MCF 10A (cell line): ENCODE measurements at regions not wholly inside any gene's neighbourhood (a gene's known extent, or its start where the extent isn't known, plus 50 kb on each side); places are given as distances from the start of the nearest gene placed in this dataset.

Source experiments
- BruUV-seq: library from RNA; stranded (reverse); fragments of 400-500 nt; replicated peaks from 2 replicates; lab custom pipeline; 2021; lab: Mats Ljungman, UMichigan
- CTCF ChIA-PET: fragments of 300-600 bp; sonication (Branson Sonifier 250); formaldehyde crosslinking; extraction: SDS; loops from one replicate; lab custom pipeline; 2021; ENCODE audit warnings: antibody characterized with exemption, inconsistent platforms; lab: Yijun Ruan, JAX
- POLR2A ChIA-PET: fragments of 300-600, 350-650 bp; sonication (Branson Sonifier 250); formaldehyde crosslinking; extraction: SDS; loops from one replicate; lab custom pipeline; 2020; ENCODE audit warnings: antibody characterized with exemption, inconsistent platforms; lab: Yijun Ruan, JAX
- DNase-seq: peaks from one replicate; pipeline ENCODE4 v3.0.0-alpha.2; 2018; ENCODE audit not compliant: unreplicated experiment
- H3K27ac Mint-ChIP-seq: one replicate; pipeline ENCODE4 v1.8.0; 2022; ENCODE audit warnings: mild to moderate bottlenecking, low read depth, mixed read lengths; ENCODE audit not compliant: unreplicated experiment
- H3K27me3 Mint-ChIP-seq: one replicate; pipeline ENCODE4 v1.8.0; 2022; ENCODE audit warnings: mixed read lengths; ENCODE audit not compliant: insufficient read depth, unreplicated experiment
- H3K36me3 Mint-ChIP-seq: one replicate; pipeline ENCODE4 v1.8.0; 2022; ENCODE audit warnings: mild to moderate bottlenecking, moderate library complexity, mixed read lengths; ENCODE audit not compliant: insufficient read depth, unreplicated experiment
- H3K4me1 Mint-ChIP-seq: one replicate; pipeline ENCODE4 v1.8.0; 2022; ENCODE audit warnings: mixed read lengths; ENCODE audit not compliant: insufficient read depth, unreplicated experiment
- H3K4me3 Mint-ChIP-seq: one replicate; pipeline ENCODE4 v1.8.0; 2022; ENCODE audit warnings: mild to moderate bottlenecking, moderate library complexity, mixed read lengths; ENCODE audit not compliant: unreplicated experiment
- H3K9me3 Mint-ChIP-seq: one replicate; pipeline ENCODE4 v1.8.0; 2022; ENCODE audit warnings: mixed read lengths; ENCODE audit not compliant: unreplicated experiment
- CTCF ChIP-seq: fragments of 200-600 bp; IDR thresholded peaks from one replicate; pipeline ENCODE4 v1.8.0; 2022; ENCODE audit warnings: antibody characterized with exemption, mild to moderate bottlenecking; ENCODE audit not compliant: unreplicated experiment
- intact Hi-C: fragments of 100-400 bp; cut with micrococcal nuclease; formaldehyde crosslinking; loops from 2 replicates; pipeline ENCODE4 v1.14.1; 2022

DNA sequence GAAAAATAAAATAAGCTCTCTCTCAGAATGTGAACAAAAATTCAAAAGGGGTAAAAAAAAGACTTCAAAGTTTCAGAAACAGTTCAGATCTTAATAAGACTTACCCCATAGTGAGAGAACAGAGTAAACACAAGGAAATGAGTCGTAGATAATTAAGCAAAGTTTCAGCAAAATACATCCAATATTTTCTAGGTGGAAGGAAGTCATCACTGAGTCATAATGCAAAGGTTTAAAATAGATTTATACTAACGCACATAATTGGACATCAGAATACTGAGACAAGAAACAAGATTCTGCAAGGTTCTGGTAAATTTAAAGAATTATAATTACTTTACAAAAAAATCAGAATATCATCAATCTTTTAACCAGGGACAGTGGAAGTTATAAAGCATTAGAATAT, 1370.7 kb upstream of the ATXN8OS start:
- peak; percentile 8 for DNase-seq
- Mint-ChIP-seq H3K4me1 (no peaks in the 10 kb centered on the region), H3K4me3 (no peak overlapping the region), H3K9me3 (no peaks in the 10 kb centered on the region), H3K27ac (no peak overlapping the region), H3K27me3 (no peaks in the 10 kb centered on the region), H3K36me3 (no peaks in the 10 kb centered on the region)
- ChIA-PET POLR2A (no interaction called here), CTCF (interaction anchor here (0.6 kb wide), 1 partner anchor 194 kb away, joined by 3 read pairs; no protein-coding TSS in a partner anchor)
- no peak for TF ChIP-seq CTCF
- no TSS peak for BruUV-seq
- intact Hi-C loops: no loop called here

DNA sequence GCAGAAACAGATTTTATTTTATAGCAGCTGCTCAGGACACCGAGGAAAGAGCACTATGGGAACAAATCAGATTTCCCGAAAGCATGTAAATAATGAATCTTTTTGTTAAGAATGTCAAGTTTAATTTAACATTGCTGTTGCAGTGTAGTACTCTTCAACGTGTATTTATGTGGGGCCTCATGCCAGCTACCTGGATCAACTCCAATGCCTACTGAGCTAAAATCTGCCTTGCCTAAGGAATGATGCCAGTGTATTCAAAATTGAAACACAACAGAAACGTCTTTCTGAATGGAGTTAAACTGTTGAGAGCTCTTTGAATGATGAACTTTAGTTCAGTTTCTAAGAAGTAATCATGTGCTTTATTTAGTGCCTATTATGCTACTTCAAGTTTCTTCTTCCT, 1379.8 kb upstream of the ATXN8OS start:
- peaks cover 6% of the 10 kb centered on the region for H3K4me1 Mint-ChIP-seq
- ChIA-PET CTCF (interaction anchor here (1.0 kb wide), 1 partner anchor 12 kb away, joined by 5 read pairs; no protein-coding TSS in a partner anchor), POLR2A (no interaction called here)
- no peak overlapping the region for H3K4me3 Mint-ChIP-seq
- no TSS peak for BruUV-seq
- intact Hi-C loops: no loop called here
- TF ChIP-seq CTCF: no peak
- no peaks in the 10 kb centered on the region for H3K36me3 Mint-ChIP-seq
- no peaks in the 10 kb centered on the region for H3K27me3 Mint-ChIP-seq
- H3K9me3 Mint-ChIP-seq: no peaks in the 10 kb centered on the region
- DNase-seq: no peak
- no peak overlapping the region for H3K27ac Mint-ChIP-seq

DNA sequence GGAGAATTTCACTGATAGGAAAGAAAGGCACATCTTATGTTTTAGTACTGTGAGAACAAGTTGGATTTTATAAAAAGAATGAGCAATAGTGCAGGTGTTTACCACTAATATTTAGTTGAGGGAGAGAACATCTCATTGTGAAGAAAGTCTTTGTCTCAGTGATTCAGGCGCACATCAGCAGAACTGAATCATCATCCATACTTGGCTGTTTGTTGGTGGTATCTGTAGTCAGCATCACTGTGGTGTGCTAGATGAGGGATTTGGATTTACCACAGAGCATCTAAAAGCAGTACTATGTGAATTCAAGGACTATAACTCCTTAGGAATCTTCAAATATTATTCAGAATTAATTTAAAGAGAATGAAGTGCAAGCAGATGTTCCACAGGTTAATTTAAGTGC, 1380.5 kb upstream of the ATXN8OS start:
- ChIA-PET POLR2A (no interaction called here), CTCF (no interaction called here)
- Mint-ChIP-seq H3K4me3 (no peak overlapping the region), H3K36me3 (no peaks in the 10 kb centered on the region), H3K4me1 (peaks cover 6% of the 10 kb centered on the region), H3K27me3 (no peaks in the 10 kb centered on the region), H3K9me3 (no peaks in the 10 kb centered on the region), H3K27ac (no peak overlapping the region)
- TF ChIP-seq CTCF: no peak
- intact Hi-C loops: no loop called here
- peak; percentile 5 for DNase-seq
- no TSS peak for BruUV-seq

DNA sequence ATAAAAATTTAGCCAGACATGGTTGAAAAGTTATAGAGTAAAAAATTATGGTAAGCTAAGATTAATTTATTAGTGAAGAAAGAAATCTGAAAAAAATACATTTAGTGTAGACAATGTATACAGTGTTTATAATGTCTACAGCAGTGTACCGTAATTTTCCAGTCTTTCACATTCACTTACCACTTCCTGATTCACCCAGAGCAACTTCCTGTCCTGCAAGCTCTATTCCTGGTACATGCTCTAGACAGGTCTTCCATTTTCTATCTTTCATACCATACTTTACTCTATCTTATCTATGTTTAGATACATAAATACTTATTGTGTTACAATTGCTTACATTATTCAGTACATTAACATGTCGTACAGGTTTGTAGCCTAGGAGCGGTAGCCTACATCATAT, 1387.8 kb upstream of the ATXN8OS start:
- Mint-ChIP-seq H3K27me3 (no peaks in the 10 kb centered on the region), H3K4me3 (no peak overlapping the region), H3K9me3 (peaks cover 7% of the 10 kb centered on the region), H3K4me1 (no peaks in the 10 kb centered on the region), H3K36me3 (no peaks in the 10 kb centered on the region), H3K27ac (no peak overlapping the region)
- intact Hi-C loops: no loop called here
- no peak for TF ChIP-seq CTCF
- BruUV-seq: no TSS peak
- ChIA-PET POLR2A (no interaction called here), CTCF (no interaction called here)
- no peak for DNase-seq
